ENCODE measurements at regions not wholly inside any gene's neighbourhood (a gene's known extent, or its start where the extent isn't known, plus 50 kb on each side); places are given as distances from the start of the nearest gene placed in this dataset.

GRCh38 chr12:115638733-115639647, 638.5 kb downstream of the MED13L start:
- DNase-seq (ENCODE audit: low read depth) = no peak
- TF ChIP-seq CTCF (IDR thresholded peaks at IDR 0.05; ENCODE audit: control insufficient read depth, extremely low read depth, insufficient read depth) = no peak

GRCh38 chr12:115636546-115636945, 640.9 kb downstream of the MED13L start:
- no peak overlapping the region for H3K4me3 ChIP-seq (ENCODE audit: low read depth, low read length)
- no peak for TF ChIP-seq CTCF (IDR thresholded peaks at IDR 0.05; ENCODE audit: control insufficient read depth, extremely low read depth, insufficient read depth)
- no peak for DNase-seq (ENCODE audit: low read depth)

More at GRCh38 chr12:115638733-115639647, 638.5 kb downstream of the MED13L start:
- H3K4me3 ChIP-seq (ENCODE audit: low read depth, low read length) = no peak overlapping the region

GRCh38 chr12:115632308-115632707, 645.2 kb downstream of the MED13L start:
- DNase-seq (ENCODE audit: low read depth) = no peak
- peak; percentile 43; the same call in 1 of the 2 replicates for TF ChIP-seq CTCF (IDR thresholded peaks at IDR 0.05; ENCODE audit: control insufficient read depth, extremely low read depth, insufficient read depth)
- no peak overlapping the region for H3K4me3 ChIP-seq (ENCODE audit: low read depth, low read length)

GRCh38 chr12:115630136-115630535, 647.4 kb downstream of the MED13L start:
- no peak for TF ChIP-seq CTCF (IDR thresholded peaks at IDR 0.05; ENCODE audit: control insufficient read depth, extremely low read depth, insufficient read depth)
- DNase-seq (ENCODE audit: low read depth) = no peak
- no peak overlapping the region for H3K4me3 ChIP-seq (ENCODE audit: low read depth, low read length)

GRCh38 chr12:115626210-115626609, 651.3 kb downstream of the MED13L start:
- no peak for DNase-seq (ENCODE audit: low read depth)
- H3K4me3 ChIP-seq (ENCODE audit: low read depth, low read length) = no peak overlapping the region
- TF ChIP-seq CTCF (IDR thresholded peaks at IDR 0.05; ENCODE audit: control insufficient read depth, extremely low read depth, insufficient read depth) = no peak

GRCh38 chr12:115623764-115624334, 653.6 kb downstream of the MED13L start:
- H3K4me3 ChIP-seq (ENCODE audit: low read depth, low read length) = no peak overlapping the region
- DNase-seq (ENCODE audit: low read depth) = no peak
- TF ChIP-seq CTCF (IDR thresholded peaks at IDR 0.05; ENCODE audit: control insufficient read depth, extremely low read depth, insufficient read depth) = no peak
